CD1c-positive myeloid dendritic cell (primary cell): ENCODE measurements at regions not wholly inside any gene's neighbourhood (a gene's known extent, or its start where the extent isn't known, plus 50 kb on each side); places are given as distances from the start of the nearest gene placed in this dataset.
"Not testable (repeated sequence)": the region's sequence is repeated elsewhere in the genome, so short reads cannot be mapped to it uniquely, and the experiment has no call there.

ENCODE experiments used
- DNase-seq: peaks from one replicate; pipeline ENCODE4 v3.0.0-alpha.2; 2016; ENCODE audit errors: extremely low spot score

DNA sequence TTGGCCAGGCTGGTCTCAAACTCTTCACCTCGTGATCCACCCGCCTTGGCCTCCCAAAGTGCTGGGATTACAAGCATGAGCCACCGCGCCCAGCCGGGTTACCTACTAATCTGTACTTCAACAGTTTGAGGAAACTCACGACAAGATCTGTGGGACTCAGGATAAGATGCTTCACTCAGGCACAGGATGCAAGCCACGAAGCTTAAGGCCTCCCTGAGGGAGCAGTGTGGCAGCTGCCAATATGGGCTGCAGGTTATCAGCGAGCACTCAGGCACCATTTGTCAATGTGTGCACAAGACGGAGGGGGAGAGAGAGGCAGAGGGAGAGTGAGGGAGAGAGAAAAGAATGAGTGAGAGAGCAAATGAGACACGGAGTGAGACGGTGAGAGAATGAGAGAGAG, 173.6 kb upstream of the RAB6C start:
- DNase-seq, result no peak

DNA sequence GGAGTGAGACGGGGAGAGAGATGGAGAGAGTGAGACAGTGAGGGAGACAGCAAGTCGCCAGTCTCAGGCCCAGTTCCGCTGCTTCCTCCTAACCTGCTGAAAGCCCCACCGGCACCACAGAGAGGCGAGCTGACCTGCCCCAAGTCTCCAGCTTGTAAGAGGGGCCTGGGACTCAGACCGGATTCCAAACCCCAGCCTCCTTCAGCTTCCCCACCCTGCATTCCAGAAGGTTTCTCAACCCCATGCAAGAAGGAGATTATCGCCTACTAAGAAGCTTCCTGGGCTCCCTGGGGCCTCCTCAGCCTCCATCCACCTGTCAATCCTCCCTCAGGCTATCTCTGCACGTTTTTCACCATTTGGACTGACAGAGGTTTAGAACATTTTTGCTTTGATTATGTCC, 173.1 kb upstream of the RAB6C start:
- DNase-seq, result no peak

DNA sequence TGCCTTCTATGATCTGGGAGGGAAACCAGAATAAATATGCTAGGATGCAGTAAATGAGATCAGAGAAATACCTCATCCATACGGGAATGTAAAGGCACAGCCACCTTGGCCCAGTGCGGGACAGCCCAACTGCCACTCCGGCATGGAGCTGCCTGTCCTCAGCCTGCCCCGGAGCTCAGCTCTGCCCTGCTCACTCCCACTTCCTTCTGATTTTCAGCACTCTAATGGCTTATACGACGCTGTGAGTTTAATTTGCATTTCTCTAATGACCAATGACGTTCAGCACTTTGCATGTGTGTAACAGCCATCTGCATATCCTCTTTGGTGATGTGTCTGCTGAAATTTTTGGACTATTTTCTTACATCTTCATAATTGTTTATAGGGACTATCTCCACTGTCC, 172.5 kb upstream of the RAB6C start:
- no peak for DNase-seq

DNA sequence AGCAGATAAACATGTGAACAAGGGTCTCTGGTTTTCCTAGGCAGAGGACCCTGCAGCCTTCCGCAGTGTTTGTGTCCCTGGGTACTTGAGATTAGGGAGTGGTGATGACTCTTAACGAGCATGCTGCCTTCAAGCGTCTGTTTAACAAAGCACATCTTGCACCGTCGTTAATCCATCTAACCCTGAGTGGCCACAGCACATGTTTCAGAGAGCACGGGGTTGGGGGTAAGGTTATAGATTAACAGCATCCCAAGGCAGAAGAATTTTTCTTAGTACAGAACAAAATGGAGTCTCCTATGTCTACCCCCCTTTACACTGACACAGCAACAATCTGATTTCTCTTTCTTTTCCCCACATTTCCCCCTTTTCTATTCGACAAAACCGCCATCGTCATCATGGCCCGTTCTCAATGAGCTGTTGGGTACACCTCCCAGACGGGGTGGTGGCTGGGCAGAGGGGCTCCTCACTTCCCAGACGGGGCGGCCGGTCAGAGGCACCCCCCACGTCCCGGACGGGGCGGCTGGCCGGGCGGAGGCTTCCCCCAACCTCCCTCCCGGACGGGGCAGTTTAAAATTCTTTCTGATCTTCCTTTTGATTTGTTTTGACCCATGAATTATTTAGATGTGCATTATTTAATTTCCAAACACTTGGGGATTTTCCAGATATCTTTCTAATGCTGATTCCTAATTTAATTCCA, 171.7 kb upstream of the RAB6C start:
- not testable (repeated sequence) for DNase-seq

DNA sequence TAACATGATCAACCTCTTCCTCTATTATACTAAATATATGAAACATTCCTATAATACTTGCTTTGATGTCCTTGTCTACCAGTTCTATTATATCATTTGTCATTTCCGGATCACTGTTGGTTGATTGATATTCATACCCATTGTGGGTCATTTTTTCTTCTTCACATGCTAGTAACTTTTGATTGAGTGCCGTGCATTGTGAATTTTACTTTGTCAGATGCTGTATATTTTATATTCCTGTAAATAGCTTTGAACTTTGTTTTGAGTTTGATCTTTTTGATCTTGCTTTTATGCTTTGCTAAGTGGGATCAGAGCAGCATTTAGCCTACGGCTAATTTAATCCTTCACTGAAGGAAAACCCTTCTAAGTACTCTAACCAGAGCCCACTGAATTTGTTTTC, 168.9 kb upstream of the RAB6C start:
- DNase-seq, result no peak

DNA sequence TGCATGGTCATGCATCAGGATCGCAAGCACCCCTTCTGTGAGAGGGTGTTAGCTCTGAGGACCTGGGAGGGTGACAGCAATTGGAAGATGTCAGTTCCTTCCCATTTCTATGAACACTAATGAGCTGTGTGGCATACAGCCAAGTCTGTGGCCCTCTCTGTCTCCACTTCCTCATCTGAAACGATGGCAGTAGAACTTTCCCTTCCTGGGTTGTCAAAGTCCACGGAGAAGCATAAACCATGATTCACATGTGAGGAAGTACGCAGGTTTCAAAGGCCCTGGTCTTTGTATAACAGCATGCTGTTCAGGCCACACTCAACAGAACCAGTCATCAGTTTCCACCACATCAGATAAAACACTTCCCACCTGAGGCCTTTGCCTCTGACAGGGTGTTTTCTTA, 167.4 kb upstream of the RAB6C start:
- DNase-seq, result peak; percentile 96

DNA sequence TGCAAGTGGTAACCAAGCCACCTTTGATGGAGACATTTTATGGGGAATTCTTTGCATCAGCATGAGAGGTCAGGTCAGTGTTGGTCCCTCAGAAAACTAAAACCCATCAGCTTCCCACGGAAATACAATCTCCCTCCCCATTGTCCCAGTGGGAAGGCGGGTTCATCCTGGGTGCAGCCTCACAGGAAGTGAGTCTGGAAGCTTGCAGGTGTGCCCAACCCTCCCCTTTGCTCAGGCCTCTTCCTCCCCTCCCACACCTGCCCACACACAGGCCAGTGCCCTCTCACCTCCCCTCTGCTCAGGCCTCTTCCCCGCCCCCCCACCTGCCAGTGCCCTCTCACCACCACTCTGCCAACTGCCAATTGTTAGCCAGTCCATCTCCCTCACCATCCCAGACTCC, 166.8 kb upstream of the RAB6C start:
- no peak for DNase-seq

DNA sequence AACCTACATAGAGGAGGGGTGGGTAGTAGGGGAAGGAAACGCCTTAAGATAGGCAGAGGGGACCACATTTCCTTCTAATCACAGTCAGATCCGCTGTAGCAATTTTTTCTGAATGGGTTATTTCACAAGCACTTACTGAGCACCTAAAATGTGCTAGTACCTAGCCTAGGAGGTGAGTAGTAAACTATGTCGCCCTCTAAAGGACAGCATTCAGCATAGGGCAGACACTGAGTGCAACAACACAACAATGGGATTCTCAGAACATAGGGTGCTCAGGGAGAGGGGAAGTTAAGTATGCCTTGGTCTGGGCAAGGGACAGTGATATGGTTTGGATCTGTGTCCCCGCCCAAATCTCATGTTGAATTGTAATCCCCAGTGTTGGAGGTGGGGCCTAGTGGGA, 166.1 kb upstream of the RAB6C start:
- peak; percentile 15 for DNase-seq

DNA sequence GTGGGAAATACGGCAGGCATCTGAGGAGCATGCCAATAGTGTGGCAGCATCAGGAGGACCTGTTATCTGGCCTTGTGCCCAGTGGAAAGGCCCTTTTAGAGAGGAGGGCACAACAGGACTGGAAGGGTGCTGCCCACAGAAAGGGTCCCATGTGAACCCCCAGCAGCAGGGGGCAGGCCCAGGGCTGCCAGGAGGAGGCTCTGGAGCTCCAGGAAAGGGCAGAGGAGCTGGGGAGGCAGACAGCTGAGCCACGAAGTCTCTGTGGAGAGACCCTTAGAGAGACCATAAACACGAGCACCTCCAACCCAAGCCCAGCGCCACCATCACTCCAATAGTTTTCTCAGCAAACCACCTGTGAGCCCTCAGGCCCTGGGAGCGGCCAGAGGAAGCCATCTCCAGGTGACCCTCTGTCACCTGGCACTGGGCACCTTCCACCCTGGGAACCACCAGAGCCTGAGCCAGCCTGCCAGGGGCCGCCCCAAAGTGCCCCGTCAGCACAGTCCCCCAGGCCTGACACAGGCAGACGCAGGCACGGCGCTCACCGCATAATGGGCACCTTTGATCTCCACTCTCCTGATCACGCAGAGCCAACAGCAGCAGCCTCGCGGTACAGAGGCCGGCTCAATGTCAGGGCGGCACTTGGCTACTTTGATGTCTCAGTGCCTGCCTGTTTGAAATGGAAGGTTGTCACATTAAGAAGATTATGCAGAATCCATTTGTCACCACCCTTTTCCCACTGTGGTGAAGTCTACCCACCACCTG, 162.5 kb upstream of the RAB6C start:
- DNase-seq, result no peak

DNA sequence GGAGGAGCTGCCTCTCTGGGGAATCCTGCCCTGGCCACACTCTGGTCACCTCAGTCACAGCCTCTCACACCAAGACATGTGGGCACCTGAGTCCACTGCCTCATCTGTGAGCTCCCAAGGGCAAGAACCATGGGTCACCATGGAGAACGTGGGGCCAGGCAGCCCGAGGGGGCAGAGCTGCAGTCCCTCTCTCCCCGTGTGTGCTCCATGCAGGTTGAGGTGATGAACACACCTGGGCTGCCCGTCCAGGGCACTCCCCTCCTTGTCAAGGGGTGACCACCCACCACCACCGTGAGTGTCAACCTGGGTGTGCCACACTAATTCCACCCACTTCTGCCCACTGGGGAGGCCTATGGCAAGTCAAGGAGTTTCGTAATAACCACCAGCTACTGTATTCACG, 159.6 kb upstream of the RAB6C start:
- no peak for DNase-seq

DNA sequence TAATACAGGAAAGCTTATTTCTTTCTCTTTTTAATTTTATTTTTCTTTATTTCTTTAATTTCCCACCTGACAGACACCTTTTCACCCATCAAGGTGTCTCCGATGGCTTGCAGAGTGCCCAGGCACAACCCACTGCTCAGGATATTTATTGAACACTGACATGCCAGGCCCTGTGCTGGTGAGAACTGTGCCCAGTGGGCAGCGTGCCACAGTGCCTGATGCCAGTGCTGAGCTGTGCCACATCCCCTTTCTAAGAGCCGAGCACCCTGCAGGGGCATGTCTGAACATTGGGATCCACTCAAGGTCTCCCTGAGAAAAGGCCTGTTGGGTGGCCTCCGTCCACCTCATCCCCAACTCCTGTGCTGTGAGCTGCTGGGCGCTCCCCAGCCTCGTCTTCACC, 158.6 kb upstream of the RAB6C start:
- no peak for DNase-seq

DNA sequence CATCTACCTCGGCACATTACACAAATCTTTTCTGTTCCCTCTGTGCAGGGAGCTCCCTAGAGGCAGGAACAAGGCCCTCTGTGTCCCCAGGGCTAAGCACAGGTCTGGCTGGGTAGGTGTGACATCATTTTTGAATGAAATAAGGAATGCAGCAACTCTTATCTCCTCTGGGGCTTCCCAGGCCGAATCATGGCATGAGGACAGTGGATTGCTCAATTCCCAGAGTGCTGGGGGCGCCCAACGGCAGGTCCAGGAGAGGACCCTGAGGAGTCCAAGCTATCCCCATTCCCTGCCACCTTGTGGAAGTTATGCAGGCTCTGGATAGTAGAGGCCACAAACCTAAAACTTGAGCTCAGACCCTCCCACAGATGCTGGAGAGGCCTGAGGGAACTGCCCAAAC, 158.0 kb upstream of the RAB6C start:
- DNase-seq, result no peak

DNA sequence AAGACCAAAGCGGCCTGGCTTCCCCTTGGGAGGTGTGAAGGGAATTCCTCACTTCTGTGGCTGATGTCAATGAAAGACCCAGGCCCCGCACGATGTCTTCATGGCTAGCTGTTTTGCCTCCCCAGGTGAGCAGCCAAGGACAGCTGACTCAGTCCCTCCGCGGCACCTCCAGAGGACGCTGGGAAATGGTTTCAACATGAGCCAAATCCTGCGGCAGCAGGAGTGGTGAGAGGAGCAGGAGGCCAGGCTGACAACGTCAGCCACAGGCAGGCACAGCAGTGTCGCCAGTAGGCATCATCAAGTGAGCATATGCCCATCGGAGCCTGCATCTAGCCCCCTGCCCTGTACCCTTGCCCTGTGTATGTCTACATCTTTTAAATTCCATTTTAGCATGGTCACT, 156.4 kb upstream of the RAB6C start:
- no peak for DNase-seq

DNA sequence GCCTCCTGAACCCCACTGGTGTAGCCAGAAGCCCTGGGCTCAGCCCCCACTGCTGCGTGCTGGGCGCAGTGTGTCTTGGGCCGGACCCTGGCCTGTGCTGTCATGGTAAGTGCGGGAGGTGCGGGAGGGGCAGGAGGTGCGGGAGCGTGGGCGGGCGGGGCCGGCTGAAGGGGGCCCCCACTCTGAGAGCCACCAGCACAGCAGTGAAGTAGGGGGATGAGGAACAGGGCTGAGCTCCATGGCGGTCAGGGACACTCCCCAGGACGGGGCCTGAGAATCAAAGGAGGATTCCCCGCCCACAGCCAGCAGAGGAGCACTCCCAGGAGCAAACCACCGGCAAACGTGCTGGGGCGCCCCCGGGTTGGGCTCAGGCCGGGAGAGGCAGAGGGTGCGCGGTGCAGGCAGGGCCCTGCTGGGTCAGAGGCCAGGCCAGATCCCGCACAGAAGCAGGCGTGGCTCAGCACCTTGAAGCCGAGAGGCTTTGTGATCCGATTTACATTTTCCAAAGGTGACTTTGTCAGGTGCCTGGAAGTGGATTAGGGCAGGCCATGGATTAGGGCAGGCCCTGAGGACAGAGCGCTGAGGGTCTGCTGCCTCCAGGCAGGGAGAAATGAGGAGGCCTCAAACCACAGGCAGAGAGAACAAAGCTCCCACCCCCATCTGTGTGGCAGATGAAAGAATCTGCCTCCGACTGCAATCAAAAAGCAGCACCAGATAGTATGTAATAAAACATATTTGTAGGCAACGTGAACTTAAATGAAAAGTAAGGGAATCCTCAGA, 152.0 kb upstream of the RAB6C start:
- DNase-seq, result no peak

DNA sequence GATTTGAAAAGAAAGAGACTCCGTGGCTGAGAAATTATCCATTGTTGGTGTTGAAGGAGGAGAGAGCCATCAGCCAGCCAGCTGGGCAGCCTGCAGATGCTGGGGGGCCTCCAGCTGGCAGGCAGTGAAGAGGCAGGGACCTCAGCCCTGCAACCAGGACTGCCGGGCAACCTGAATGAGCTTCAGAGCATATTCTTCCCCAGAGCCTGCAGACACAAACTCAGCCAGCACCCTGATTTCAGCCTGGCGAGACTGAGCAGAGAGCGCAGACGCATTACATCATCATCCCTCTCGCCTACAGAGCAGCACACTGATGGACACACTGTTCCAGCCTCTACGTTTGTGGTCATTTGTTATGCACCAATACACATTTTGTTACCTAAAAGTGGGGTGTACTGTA, 150.7 kb upstream of the RAB6C start:
- no peak for DNase-seq

DNA sequence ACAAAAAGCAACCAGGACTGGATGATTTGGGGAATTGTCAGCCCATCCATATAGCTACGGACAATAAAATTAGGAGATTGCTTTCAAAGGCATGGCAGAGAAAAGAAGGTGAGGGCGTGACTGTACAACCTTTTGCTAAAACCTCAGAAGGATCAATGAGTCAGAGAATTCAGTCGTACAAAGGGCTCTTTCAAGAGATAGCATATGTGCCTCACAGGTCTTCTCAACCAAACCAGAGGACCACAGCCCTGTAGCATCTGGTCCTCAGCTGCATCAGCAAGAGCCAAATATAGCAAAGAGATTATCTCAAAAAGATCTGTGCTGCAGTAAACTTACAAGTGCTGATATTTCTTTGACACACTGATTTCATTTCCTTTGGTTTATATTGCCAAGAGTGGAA, 149.9 kb upstream of the RAB6C start:
- no peak for DNase-seq

DNA sequence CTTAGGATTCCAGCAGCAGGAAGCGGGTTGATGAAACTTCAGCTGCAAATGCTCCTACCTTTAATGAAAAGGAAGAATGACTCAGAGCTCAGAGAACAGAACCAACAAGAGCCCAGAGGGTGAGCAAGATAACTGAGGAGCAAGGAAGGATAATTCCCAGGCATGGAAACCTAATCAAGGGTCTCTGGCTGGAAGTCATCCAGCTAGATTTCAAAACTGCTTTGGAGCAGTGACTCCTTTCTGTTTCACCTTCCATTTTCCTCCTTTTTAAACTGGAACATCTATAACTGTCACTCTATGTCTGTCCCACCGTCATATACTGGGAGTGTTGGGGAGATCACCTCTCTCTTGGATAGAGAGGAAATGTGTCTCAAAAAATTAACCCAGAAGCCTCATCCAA, 148.4 kb upstream of the RAB6C start:
- DNase-seq, result no peak

DNA sequence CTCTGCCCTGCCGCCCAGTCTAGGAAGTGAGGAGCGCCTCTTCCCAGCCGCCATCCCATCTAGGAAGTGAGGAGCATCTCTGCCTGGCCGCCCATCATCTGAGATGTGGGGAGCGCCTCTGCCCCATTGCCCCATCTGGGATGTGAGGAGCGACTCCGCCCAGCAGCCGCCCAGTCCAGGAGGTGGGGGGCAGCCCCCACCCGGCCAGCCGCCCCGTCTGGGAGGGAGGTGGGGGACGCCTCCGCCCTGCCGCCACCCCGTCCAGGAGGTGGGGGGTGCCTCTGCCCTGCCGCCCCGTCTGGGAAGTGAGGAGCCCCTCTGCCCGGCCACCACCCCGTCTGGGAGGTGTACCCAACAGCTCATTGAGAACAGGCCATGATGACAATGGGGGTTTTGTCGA, 146.0 kb upstream of the RAB6C start:
- not testable (repeated sequence) for DNase-seq

DNA sequence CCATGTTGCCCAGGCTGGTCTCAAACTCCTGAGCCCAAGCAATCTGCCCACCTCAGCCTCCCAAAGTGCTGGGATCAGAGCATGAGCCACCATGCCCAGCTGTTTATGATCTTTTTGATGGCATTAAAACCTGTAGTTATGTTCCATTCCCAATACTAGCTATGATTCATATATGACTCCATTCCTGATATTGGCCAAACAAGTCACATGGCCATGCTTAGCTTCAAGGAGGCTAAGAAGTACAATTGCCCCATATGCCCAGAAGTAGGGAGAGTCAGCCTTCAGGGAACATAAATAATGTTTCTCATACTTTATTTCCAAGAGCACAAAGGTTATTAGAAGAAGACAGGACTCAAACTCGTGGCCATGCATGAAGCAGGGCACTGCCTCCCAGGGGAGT, 132.4 kb upstream of the RAB6C start:
- DNase-seq, result no peak

DNA sequence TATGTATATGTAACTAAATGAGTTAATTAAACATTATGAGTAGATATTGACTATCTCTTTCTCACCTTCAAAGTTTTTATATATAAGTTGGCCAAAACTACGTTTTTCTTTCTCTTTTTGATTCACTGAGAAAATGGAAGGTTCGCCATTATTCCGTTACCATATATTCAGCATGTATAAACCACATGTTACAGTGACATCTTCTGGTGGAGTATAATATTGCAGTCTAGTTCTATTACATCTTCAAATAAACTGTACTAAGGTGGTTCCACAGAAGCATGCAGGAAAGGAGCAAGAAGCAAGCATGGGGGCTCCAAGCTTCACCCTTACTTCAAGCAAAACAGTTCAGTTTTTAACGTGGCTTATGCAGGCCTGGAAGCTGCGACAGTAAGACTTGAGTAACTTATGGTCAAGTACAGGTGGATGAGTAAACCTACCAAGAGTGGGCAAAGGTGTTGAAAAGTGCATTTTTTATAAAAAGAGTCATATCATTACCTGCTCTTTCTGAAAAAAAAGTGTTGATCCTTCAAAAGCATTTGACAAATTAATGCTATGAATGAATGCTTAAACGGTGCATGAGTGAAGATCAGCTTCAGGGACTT, 129.8 kb upstream of the RAB6C start:
- peak; percentile 84 for DNase-seq

DNA sequence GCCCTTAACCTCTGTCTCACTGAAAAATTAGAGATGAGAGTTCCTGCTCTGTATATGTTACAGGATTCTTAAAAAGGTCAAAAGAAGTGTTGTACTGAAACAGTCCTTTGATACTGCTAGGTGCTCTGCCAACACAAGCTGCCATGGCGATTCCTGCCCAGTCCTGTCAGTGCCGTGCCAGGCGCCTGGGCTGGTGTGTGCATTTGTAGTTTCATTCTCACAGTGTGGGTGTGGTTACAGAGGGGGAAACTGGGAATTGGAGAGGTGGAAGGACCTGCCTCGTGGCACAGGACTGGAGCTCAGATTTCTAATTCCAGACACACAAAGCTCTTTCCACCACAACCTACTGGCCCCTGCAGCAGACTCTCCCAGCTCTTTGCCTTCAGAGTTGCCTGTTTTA, 122.3 kb upstream of the RAB6C start:
- no peak for DNase-seq

DNA sequence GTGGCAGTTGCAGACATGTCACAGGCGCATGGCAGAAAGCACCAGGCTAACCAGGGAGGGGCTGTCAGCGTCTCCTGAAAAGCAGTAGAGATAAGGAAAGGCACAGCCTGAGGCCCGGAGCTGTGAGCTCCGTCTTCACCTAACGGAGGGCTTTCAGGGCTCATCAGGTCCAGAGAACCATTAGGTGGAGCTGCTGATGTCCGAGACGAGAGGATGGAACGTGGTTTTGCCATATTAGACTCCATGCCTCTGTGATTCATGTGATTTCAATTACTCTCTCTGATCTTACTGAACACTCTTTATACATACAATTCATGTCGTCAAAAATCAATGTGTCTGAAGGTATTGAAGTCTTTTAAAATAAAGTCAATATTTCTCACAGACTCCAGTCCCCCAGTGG, 120.3 kb upstream of the RAB6C start:
- no peak for DNase-seq

DNA sequence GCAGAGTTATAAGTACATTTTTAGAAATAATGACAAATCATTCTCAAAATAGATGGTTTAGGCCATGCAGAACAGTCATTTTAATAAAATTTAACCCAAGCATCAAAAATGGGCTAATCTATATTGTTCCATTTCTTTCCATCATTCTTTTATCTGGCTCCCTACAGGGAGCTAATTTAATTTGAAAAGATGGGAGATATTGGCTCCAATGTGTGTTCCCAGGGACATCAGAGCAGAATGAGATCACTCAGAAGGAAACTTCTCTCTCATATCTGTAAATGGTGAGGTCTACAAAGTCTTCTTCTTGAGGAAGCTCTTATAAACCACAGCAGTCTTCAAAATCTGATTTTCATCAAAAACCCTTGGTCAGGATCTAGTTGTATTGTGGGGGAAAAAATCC, 119.4 kb upstream of the RAB6C start:
- DNase-seq, result no peak
